ENCODE measurements at regions not wholly inside any gene's neighbourhood (a gene's known extent, or its start where the extent isn't known, plus 50 kb on each side); places are given as distances from the start of the nearest gene placed in this dataset.
"Not testable (repeated sequence)": the region's sequence is repeated elsewhere in the genome, so short reads cannot be mapped to it uniquely, and the experiment has no call there.

DNA sequence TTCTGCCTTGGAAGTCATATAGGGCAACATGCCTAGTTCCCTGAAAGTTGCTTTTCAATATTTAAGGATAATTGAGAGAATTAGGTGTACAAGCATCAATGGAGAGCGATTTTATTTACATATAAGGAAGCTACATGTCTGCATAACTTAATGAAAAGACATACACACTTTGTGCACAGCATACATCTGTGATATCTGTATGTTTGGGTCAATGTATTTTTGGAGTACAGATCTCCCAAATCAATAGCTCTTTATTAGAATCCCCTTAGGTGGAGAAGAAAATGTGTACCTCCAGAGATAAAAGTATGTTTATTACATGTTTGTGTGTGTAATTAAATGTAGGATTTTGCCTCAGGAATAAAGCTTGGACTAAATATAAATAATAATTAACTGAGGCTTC is 373.7 kb upstream of the CCNH start:
- no peak for DNase-seq (ENCODE audit: low read depth)

DNA sequence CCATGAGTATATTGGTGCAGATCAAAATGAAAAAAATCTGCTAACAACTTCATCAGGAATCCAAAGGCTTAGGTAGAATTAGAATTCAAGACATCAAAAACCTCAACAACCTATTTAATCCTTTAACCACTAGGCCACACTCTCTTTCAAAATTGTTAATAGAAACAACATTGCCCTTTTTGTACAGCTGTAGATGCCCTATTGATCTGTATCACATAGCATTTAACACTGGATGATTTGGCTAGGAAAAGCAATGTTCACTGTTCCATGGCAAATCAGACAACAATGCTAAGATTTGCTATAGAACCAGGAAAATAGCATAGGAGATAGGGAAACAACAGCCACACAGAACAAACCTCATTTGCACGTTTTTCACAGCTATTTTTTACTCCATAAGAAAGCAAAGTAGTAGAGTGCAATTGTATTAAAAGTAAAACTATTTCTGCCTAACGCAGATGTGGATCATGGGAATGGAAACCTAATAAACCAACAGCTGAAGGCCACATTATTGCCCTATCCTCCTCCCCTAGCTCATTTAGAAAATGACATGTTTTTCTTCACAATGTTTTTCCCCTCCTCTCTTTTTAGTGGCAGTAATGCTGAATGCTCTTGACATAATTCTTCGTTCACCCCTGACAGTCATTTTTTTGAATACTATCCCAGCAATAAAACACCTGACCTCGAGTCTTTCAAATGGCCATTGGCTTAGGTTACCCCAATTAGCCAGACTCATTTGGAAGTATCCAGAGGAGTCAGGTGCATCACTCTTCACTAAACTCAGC is 373.0 kb upstream of the CCNH start:
- DNase-seq (ENCODE audit: low read depth): no peak

DNA sequence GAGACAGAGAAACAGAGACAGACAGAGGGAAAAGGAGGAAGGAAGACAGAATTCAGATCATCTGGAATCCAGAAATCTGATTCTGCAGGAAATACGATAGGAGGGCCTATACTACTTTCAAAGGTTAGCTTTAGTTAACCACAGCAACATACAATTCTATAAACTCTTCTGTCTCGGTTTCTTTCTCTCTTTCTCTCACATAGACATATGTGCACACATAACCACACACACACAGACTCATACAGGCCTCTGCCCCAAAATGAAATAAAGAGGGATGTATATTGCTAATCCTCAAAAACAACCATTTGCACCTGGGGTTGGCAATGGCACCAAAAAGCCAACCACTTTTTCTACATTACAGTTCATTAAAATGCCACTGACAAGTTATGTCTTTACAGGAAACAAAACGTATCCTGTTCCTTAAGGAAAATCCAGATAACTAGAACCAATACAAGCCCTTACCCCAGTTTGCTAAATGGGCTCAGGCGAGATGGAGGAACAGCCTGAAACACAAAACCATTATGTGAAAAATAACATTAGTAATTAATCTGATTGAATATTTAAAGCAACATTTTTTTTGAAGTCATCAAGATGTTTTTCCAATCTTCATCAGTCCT is 372.3 kb upstream of the CCNH start:
- no peak for DNase-seq (ENCODE audit: low read depth)

DNA sequence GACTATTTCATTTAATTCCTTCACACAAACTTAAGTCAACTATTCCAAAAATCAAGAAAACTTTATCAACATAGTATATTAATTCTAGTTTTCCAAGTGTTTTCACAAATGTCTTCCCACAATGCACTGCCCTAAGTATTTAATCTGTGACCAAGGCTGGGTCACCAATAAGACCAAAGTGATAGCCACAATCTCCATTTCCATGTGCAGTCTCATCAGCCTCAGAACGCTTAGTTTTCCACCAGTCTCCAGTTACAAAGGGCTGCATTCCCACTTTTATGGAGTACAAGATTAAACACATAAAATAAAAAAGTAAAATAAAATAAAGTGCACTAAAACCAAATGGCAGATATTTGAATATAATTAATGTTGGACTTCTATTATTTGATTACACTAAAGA is 371.6 kb upstream of the CCNH start:
- DNase-seq (ENCODE audit: low read depth): no peak

DNA sequence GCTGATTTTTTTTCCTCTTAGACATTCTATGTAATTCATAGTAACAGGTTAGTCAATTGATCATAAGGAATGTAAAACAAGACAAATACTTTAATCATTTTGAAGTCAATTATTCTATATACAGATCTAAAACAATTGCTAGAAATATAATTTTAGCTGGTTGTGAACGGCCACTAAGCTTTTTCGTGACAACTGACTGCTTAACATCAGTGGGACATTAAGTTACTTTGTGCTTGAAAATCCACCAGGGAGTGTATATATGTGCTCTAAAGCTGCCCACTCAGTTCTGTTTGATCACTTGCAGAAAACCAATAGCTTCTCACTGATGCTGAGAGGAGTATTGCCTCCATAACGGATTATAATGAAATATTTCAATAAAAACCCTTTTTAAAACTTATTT is 370.2 kb upstream of the CCNH start:
- no peak for DNase-seq (ENCODE audit: low read depth)

DNA sequence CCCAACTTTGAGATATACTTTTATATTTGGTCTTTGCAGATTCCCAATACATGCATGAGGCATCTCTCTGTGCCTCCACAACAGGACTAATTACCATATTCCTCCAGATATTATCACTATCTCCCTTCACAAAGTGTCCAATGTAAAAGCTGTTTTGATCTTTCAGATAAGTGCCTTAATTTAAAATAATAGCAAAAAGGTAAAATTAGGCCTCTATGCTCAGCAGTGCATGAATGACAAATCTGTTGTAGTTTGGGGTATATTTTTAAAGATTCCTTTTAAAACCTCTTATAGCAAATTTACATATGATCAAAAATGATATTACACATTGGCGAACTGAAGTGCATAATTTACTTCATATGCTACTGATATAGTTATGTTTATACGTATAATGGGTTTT is 369.2 kb upstream of the CCNH start:
- no peak for DNase-seq (ENCODE audit: low read depth)

DNA sequence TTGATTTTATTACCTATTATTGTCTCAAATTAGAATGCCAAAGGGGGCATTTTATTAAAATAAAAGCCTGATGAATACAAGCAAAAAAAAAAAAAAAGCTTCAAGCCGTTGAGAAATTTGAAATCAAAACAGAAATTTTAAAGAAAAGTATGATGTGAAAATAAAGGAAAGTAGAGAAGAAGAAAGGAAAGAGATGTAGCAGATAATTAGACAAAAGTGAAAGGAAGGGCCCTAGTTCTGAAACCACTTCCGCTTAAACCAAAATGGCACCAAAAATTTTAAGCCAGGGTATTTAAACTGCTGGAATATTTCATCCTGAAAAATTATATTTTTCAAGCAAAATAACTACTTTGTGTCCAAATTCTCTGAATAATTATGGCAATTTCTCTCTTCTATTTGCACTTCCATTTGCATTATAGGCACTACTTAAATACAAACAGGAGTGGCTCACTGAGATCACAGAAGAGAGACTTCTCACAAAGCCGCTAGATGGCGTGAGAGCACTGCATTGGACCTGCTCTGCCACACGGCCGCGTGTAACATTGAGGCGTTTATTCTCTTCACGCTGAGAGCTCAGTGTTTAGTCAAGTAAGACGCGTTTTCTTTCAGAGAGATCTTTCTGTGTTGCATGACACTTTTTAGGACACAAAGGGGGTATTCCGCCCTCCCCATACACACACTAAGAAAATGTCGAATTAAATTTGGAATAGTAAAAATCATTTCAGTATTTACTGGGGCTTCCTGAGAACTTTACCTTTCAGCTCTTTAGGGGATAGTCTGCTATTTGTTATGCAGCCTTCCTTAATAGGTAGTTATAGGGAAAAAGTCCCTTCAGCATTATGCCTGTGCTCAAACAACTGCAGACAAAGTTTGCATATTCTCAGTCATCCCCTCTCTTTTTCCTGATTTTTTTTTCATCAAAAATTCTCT is 368.4 kb upstream of the CCNH start:
- peak; percentile 78 for DNase-seq (ENCODE audit: low read depth)

DNA sequence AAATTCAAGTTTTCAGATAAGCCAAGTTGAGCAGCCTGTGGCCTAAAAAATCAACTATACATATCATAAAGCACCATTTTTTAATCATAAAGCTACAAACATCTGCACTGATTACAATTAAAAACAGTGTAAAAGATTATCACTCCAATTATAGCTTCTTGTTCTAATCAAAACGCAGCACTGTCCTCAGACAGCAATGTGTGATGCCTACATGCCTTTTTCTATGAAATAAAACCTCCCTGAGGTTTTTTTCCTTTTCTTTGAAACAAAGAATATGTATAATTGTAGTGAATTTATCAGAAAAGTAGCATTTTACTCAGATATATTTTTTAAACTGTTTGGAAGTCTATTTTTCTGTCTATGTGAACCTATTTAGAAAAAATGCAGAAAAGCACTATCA is 366.1 kb upstream of the CCNH start:
- DNase-seq (ENCODE audit: low read depth): no peak

DNA sequence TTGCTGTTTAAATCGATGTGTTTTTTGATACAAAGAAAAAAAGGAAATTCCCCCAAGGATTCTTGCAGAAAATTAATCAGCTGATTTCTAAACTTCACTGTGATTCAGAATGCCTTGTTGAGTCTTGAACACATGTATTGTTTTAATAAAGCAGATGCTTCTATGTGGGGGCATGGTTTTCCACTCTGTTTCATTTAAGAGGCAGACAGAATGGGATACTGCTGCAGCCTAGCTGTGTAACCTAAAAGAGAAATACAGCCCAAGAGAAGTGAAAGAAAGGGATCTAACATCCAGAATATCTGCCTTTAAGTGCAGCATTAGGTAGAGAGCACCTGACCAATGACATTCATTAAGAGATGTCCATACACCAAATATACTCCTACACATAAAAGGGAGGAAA is 365.1 kb upstream of the CCNH start:
- no peak for DNase-seq (ENCODE audit: low read depth)

DNA sequence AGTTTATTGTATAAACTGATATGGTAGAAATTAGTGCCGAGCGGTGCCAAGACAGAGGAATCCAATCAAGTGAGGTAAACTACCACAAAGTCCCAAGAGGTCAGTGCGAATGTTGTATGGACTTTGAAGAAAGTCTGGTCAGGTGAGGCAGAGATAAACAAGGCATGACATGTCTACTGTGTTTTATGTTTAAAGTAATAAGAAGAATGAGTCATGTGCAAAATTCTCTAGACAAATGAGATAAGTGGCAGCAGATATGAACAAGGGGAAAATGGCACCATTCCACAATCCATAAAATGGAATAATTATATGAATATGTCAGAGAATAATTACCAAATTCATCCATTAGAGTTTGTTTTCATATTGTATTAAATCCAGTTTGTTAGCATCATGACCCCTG is 364.1 kb upstream of the CCNH start:
- no peak for DNase-seq (ENCODE audit: low read depth)

DNA sequence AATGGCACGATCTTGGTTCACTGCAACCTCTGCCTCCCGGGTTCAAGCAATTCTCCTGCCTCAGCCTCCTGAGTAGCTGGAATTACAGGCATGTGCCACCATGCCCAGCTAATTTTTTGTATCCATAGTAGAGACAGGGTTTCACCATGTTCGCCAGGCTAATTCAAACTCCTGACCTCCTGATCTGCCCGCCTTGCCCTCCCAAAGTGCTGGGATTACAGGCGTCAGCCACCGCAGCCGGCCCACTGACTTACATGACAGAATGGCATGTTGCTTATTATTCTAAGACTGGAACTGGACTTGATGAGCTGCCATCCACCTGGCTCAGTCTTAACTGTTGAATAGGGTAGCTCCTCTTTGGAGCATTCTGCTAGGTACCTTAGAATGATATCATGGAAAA is 363.6 kb upstream of the CCNH start:
- DNase-seq (ENCODE audit: low read depth): not testable (repeated sequence)

DNA sequence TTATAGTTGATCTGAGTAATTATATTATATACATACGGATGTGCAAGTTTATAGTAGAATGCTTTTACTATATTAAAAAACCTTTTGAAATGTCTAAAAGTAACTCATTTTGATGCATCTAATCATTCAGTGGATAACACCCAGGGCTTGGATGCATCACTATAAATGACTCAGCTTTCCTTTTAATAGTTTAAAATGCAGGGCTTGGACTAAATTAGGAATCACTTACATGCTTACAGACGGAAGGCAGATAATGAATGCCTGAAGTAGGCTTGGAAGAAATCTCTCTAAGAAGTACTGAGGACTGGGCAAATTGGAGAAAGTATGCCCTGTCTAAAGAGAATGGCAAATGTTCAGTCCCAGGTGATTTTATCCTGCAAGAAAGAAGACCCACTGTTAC is 362.5 kb upstream of the CCNH start:
- no peak for DNase-seq (ENCODE audit: low read depth)

DNA sequence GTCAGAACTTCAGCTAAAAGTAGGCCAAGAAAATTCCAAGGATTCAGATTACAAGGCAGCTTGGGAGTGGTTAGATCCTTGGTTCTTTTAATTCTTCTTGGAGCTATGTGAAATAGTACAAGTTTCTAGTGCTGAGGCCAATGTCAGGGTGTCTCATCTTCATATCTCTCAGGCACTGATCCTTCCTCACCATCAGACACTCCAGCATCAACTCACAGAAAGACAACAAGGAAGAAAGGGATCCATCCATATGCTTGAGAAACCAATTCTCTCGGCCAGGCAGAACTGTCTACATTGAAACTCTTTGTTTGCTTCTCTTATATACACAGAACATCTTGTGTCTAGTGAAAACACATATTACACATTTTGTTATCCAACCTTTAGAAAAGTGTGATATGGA is 362.1 kb upstream of the CCNH start:
- no peak for DNase-seq (ENCODE audit: low read depth)

DNA sequence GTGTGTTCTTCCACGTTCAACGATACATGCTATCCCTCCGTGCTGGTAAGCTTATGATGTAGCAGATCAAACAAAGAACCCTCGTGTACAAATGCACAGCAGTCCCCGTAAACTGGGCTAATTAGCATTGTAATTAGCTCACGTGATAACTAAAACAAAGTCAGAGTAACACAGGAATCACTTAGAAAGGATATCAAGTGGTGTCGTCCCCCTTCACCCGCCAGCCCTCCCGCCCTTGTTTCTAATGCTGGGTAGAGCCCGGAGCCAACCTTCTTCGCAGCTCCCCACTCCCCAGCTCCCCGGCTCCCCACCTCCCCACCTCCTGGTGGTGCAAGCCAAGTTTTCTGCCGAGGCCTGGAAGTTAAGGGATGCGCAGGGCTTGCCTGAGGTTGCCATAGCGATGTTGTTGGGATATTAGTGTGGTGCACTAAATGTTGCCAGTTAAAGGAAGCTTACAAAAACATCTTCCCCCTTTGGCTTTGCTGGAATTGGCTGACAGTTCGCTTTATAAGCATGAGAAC is 357.9 kb upstream of the CCNH start:
- DNase-seq (ENCODE audit: low read depth): no peak

DNA sequence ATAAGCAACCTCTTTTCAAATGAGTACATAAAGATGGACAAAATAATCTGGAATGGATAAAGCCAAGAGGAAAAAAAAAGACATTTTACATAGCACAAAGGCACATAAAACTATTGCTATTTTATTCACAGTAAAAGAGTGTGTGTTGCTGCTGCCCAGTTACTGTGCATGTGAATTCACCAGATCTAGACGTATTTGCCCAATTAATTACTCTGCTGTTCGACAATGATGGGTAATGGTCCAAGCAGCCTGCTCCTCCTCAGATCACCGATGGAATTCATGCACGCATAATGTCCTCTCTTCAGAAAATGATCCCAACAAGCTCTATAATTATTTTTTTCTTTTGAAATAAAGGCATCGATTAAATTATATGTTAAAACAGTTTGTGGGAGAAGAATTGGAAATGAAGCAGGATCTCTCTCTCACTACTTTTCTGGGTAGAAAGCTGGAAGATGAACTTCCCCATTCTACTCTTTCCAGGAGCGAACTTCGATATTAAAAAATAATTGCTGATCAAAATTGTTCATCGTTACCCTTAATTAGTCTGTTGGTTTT is 357.4 kb upstream of the CCNH start:
- no peak for DNase-seq (ENCODE audit: low read depth)

DNA sequence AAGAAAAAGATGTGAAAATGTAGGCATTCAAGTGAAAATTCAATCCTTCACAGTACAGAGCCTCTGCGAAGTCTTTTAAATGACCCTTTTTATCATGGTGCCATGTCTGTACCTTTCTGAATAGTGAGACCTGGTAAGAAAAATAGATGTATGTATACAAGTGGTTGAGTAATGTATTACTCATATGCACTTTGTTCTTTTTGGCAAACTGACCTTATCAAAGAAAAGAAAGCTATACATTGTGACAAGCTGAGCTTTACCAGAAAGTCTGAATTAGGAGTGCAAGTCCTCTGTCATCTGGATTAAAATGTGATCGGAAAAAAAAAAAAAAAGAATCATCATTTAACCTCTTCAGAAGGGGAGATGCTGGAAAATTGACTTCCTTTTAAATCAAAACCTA is 356.4 kb upstream of the CCNH start:
- no peak for DNase-seq (ENCODE audit: low read depth)

DNA sequence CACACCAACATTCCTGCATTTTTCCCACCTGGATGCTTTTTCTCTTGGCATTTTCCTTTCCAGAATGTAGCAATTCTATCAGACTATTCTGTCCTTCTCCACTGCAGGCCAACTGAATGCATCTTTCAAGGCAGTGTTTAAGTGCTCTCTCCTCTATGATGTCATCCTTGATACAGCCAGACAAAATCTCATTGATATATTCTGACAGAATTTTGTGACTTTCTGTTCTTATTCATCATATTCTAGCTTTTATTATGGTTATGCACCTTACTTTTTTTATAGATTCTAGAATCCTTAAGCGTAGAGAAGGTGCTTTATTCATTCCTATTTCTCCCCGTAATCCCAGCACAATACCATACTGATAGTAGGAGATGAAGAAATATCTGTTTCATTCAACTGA is 355.5 kb upstream of the CCNH start:
- DNase-seq (ENCODE audit: low read depth): no peak

DNA sequence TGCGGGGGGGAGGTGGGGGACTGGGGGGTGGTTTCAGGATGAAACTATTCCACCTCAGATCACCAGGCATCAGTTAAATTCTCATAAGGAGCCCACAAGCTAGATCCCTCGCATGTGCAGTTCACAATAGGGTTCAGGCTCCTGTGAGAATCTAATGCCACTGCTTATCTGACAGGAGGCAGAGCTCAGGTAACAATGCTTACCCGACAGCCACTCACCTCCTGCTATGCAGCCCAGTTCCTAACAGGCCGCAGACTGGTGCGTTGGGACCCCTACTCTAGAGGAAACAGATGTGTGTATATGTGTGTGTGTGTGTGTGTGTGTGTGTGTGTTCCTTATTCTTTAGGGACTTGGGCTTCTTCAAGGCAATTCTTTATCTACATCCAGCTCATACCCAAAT is 352.3 kb upstream of the CCNH start:
- no peak for DNase-seq (ENCODE audit: low read depth)

DNA sequence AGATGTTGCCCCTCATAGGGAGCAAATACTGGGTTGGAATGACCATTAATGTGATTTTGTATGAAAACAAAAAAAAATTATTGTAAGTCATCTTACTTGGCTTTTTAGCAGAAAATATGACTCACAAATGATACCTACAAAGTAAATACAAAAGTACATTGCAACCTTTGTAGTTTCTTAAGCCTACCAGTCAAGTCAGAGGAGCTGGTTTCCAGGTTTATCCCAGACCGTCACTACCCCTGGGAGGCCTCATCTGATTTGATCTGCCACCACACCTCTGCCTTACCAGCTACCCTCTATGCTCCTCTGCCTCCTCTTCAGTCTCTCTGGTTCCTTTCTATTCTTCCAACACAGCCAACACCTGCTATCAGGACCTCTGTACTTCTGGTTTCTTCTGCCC is 349.9 kb upstream of the CCNH start:
- DNase-seq (ENCODE audit: low read depth): no peak

DNA sequence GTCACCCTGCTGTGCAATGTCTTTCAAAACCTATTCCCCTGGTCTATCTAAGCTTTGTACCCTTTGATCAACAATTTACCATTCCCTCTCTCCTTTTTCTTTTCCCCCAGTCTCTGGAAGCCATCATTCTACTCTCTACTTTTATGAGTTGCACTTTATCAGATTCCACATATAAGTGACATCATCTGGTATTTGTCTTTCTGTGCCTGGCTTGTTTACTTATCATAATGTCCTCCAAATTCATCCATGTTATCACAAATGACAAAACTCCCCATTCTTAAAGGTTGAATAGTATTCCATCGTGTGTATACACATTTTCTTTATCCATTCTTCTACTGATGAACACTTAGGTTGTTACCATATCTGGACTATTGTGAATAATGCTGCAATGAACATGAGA is 344.2 kb upstream of the CCNH start:
- no peak for DNase-seq (ENCODE audit: low read depth)

DNA sequence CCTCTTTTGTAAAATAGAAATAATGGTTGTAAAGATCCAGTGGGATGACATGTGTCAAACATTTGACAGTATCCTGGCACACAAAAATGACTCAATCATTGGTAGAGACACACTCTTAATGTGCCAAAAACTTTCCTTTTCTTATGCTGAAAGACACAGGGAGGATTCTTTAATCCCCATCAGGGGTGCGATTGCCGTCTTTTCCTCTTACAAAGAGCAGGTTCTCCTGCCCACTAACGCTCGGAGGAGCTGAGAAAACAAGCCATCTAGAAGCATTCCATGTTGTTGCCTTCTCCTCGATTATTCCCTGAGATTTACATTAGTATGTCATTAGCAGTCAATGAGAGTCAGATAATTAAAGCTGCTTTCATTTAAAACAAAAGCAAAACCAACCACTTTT is 342.6 kb upstream of the CCNH start:
- no peak for DNase-seq (ENCODE audit: low read depth)
